Urinary bladder (tissue), 3 donors: ENCODE measurements at regions not wholly inside any gene's neighbourhood (a gene's known extent, or its start where the extent isn't known, plus 50 kb on each side); places are given as distances from the start of the nearest gene placed in this dataset.

Source experiments
- DNase-seq: peaks from one replicate; pipeline ENCODE4 v3.0.0-alpha.2; 2015; ENCODE audit errors: extremely low spot score
- H3K27ac ChIP-seq: one replicate; pipeline ENCODE4 v1.5.1; 2013; ENCODE audit warnings: low read depth, mild to moderate bottlenecking, moderate library complexity
- H3K36me3 ChIP-seq: one replicate; pipeline ENCODE4 v1.6.1; 2013; ENCODE audit warnings: mild to moderate bottlenecking, moderate library complexity; ENCODE audit not compliant: insufficient read depth
- H3K4me1 ChIP-seq: one replicate; pipeline ENCODE4 v1.6.1; 2013; ENCODE audit warnings: mild to moderate bottlenecking, moderate library complexity; ENCODE audit not compliant: insufficient read depth
- H3K4me3 ChIP-seq: one replicate; pipeline ENCODE4 v1.5.1; 2013; ENCODE audit warnings: low read depth, low read length
- WGBS: extraction: QIAGEN DNeasy Blood & Tissue Kit; methylation state at CpG from one replicate; pipeline ENCODE4 v1.1.7; 2013; 5-methylcytosine and 5-hydroxymethylcytosine counted together
- donor health status: healthy with polysubstance abuse.
- donor health status: healthy.

GRCh38 chr1:79074975-79075374 is 68.4 kb upstream of the ADGRL4 start:
- 65% methylated on average over 2 of the region's 2 CpGs for WGBS
- Histone ChIP-seq H3K4me1 (no peaks in the 10 kb centered on the region), H3K4me3 (no peak overlapping the region), H3K36me3 (no peaks in the 10 kb centered on the region), H3K27ac (no peak overlapping the region)
- DNase-seq: no peak

GRCh38 chr1:79069828-79070227 is 63.3 kb upstream of the ADGRL4 start:
- no peak for DNase-seq
- 88% methylated on average over 3 of the region's 3 CpGs for WGBS

GRCh38 chr1:79059341-79059740 is 52.8 kb upstream of the ADGRL4 start:
- Histone ChIP-seq H3K36me3 (no peaks in the 10 kb centered on the region), H3K4me3 (no peak overlapping the region), H3K4me1 (no peaks in the 10 kb centered on the region), H3K27ac (no peak overlapping the region)
- DNase-seq: no peak
- 86% methylated on average over 2 of the region's 2 CpGs for WGBS

More at GRCh38 chr1:79069828-79070227, 63.3 kb upstream of the ADGRL4 start:
- Histone ChIP-seq H3K36me3 (no peaks in the 10 kb centered on the region), H3K27ac (no peak overlapping the region), H3K4me3 (no peak overlapping the region), H3K4me1 (no peaks in the 10 kb centered on the region)
